ENCODE measurements at regions not wholly inside any gene's neighbourhood (a gene's known extent, or its start where the extent isn't known, plus 50 kb on each side); places are given as distances from the start of the nearest gene placed in this dataset.
"Not testable (repeated sequence)": the region's sequence is repeated elsewhere in the genome, so short reads cannot be mapped to it uniquely, and the experiment has no call there.

- DNase-seq (ENCODE audit: low read depth): no peak
Observed at GRCh38 chrX:13955975-13956374, 73.7 kb downstream of the GEMIN8 start.

DNA sequence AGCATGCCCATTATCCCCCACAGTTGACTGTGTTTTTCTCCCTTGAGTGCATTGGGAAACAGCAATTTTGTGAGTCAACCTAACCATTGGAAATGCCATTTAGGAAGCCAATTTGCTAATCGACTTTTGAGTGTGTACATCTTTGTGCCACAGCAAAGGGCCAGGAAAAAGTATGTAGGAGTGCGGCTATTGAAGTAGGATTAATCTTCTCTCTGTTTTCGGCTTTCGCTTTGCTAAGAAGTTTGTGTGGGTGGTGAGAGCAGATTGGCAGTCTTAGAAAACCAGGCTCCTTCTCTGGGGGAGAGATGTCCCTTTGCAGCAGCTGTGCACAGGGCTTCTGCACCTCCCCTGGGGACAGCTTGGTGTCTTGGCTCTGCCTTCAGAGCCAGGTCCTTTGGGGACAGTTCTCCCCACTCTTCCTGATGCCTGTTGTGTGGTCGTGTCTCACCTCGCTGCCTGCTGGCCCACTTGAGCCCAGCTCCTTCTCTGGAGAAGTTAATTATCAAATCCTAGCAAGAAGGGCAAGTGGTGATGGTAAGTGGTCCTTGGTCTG lies 74.5 kb downstream of the GEMIN8 start:
- no peak for DNase-seq (ENCODE audit: low read depth)

More at GRCh38 chrX:13955975-13956374, 73.7 kb downstream of the GEMIN8 start:
- H3K4me3 ChIP-seq (ENCODE audit: low read depth, low read length): no peak overlapping the region

DNA sequence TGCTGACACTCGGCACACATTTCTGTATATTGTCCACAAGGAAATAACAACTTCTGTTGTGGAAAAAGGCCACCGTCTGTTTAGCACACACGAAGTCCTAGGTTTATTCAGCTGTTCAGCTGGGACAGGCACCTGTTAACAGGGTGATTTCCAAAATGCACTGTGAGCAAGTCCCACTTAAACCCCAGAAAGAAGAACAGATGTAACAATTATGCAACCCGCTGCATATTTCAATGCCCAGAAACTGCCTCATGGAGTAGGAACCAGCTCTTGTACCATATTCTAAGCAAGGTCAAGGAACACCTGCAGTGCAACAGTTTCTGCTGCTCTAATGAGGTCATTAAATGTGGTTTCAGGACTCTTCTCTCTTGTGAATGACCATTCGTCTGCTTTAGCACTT lies 77.1 kb downstream of the GEMIN8 start:
- no peak overlapping the region for H3K4me3 ChIP-seq (ENCODE audit: low read depth, low read length)
- no peak for DNase-seq (ENCODE audit: low read depth)

More for the DNA sequence above, 74.5 kb downstream of the GEMIN8 start:
- H3K4me3 ChIP-seq (ENCODE audit: low read depth, low read length): no peak overlapping the region

GRCh38 chrX:13946223-13946622 lies 83.5 kb downstream of the GEMIN8 start:
- DNase-seq (ENCODE audit: low read depth); H3K4me3 ChIP-seq (ENCODE audit: low read depth, low read length): not testable (repeated sequence)

DNA sequence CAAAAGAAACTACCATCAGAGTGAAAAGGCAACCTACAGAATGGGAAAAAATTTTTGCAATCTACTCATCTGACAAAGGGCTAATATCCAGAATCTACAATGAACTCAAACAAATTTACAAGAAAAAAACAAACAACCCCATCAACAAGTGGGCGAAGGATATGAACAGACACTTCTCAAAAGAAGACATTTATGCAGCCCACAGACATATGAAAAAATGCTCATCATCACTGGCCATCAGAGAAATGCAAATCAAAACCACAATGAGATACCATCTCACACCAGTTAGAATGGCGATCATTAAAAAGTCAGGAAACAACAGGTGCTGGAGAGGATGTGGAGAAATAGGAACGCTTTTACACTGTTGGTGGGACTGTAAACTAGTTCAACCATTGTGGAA lies 83.9 kb downstream of the GEMIN8 start:
- DNase-seq (ENCODE audit: low read depth); H3K4me3 ChIP-seq (ENCODE audit: low read depth, low read length): not testable (repeated sequence)

DNA sequence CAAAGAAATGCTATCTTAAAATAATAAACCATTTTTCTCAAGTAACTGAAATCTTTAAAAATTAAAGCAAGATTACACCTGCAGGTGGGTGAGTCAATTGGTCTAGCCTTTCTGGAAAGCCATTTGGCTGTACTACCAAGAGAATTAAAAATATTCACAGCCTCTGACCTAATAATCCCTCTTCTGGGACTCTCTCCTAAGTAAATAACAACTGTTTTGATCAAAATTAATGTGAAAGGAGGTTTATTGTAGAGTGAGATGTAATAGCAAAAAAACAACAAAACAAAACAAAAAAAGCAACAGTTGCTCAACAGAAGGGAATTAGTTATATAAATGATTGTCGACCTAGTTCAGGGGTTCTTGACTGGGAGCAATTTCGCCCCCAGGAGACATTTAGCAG lies 89.0 kb downstream of the GEMIN8 start:
- no peak overlapping the region for H3K4me3 ChIP-seq (ENCODE audit: low read depth, low read length)
- no peak for DNase-seq (ENCODE audit: low read depth)

DNA sequence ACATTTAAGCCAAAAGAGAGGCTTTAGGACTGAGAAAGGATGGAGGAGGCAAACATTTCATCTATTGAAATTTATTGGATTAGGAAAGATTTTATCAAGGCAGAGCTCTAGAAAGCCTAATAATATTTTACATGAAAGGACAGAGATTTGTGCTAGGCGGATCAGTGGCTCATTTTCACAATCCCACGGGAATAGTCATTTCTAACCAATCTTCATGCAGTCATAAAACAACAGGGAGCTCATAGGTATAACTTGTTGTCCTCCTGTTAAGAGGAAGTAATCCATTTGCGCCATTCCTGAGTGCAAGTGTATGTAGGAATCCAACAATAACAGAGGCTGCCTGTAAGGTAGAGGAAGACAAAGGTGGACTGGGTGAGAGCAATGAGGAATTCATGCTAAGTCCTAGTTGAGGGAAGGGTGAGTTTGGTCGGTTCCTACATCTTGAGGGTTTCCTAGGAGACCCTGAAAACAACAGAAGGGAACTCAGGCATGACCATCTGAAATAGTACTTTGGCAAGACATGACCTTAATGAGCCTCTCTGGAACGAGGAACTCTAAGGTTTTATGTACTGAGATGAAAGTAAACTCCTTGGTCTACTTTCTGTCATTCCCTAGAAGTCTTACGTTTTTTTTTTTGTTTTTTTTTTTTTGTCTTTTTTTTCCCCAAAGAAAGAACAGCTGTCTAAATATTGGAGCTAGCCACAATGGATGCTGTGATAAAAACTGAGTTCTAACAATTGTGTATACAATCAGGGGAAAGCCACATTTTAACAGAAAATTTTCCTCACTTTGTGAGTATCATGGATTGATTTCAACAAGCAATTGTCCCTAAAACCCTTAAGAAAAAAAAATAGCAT lies 89.7 kb downstream of the GEMIN8 start:
- no peak for DNase-seq (ENCODE audit: low read depth)
- no peak overlapping the region for H3K4me3 ChIP-seq (ENCODE audit: low read depth, low read length)

DNA sequence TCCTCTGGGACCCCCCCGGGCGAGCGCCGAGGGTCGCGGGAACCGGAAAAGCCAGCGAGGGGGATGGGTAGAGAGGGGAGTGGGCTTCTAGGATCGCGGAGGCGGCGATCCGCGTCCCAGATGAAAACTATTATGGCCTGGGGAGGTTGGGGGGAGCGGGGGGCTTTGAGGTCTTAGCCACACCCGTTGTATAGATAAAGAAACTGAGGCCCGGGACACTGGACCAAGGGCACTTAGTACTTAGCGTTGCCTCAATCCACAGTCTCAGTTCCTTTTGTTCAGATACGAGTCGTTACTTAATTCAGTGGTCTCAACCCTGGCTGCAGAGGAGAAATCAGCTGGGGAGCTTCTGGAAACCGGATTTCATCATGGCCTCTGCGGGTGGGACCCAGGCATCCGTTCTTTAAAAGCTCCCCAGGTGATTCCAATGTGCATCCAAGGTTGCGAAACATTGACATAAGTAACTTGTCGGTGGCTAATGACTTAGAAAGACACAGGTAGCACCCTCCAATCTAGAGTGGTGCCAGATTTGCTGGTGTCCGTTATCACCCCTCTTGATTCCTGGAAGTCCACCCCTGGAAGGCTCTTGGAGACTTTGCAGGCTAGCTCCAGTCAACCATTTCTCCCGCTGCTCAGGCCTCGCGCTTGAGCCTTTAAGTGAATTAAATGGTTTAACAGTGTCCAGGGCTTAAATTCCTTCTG lies 90.7 kb downstream of the GEMIN8 start:
- DNase-seq (ENCODE audit: low read depth): no peak
- H3K4me3 ChIP-seq (ENCODE audit: low read depth, low read length): peak overlapping the region; percentile 59

GRCh38 chrX:13938051-13938828 lies 91.5 kb downstream of the GEMIN8 start:
- DNase-seq (ENCODE audit: low read depth): no peak

GRCh38 chrX:13937370-13938050 lies 92.2 kb downstream of the GEMIN8 start:
- peak; percentile 25 for DNase-seq (ENCODE audit: low read depth)

More at GRCh38 chrX:13938051-13938828, 91.5 kb downstream of the GEMIN8 start:
- H3K4me3 ChIP-seq (ENCODE audit: low read depth, low read length): peak overlapping the region; percentile 59

DNA sequence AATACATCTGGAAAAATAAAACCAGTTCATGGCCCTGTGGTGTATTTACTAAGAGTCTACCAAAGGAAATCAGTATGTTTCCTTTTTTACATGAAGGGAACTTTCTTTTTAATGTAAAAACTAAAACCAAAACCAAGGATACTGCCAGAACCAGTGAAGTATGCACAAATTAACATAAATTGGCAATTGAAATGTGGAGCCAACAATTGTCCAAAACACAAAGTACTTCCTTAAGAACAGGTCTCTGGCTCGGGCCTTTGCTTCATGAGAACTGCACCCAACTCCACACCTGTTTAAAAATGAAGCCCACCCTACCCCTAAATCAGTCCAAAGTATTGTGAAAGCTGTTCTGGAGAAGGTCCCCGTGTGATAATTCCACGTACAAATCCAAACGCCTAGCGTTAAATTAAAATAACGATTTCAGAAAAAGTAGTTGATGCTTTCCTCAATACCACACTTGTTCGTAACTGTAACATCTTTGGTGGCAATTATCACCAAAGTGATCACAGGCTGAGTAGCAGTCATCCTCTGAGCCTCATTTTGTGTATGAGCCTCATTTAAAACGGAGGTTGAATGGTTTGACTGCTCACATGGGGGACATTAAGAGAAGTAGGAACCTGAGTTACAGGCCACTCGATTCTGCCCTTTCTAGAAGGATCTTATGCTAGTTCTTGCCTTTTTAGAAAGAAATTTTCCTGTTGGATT lies 93.0 kb downstream of the GEMIN8 start:
- DNase-seq (ENCODE audit: low read depth): no peak
- H3K4me3 ChIP-seq (ENCODE audit: low read depth, low read length): peak overlapping the region; percentile 59

More at GRCh38 chrX:13937370-13938050, 92.2 kb downstream of the GEMIN8 start:
- H3K4me3 ChIP-seq (ENCODE audit: low read depth, low read length): peak overlapping the region; percentile 59

- no peak for DNase-seq (ENCODE audit: low read depth)
- no peak overlapping the region for H3K4me3 ChIP-seq (ENCODE audit: low read depth, low read length)
Observed at GRCh38 chrX:13934731-13935130, 95.0 kb downstream of the GEMIN8 start.

- no peak for DNase-seq (ENCODE audit: low read depth)
- no peak overlapping the region for H3K4me3 ChIP-seq (ENCODE audit: low read depth, low read length)
Observed at GRCh38 chrX:13933851-13934250, 95.8 kb downstream of the GEMIN8 start.

- no peak overlapping the region for H3K4me3 ChIP-seq (ENCODE audit: low read depth, low read length)
- no peak for DNase-seq (ENCODE audit: low read depth)
Observed at GRCh38 chrX:13933352-13933751, 96.3 kb downstream of the GEMIN8 start.

GRCh38 chrX:13932416-13932815 lies 97.3 kb downstream of the GEMIN8 start:
- H3K4me3 ChIP-seq (ENCODE audit: low read depth, low read length): no peak overlapping the region
- no peak for DNase-seq (ENCODE audit: low read depth)

GRCh38 chrX:13927175-13927574 lies 102.5 kb downstream of the GEMIN8 start:
- no peak for DNase-seq (ENCODE audit: low read depth)
- H3K4me3 ChIP-seq (ENCODE audit: low read depth, low read length): no peak overlapping the region

DNA sequence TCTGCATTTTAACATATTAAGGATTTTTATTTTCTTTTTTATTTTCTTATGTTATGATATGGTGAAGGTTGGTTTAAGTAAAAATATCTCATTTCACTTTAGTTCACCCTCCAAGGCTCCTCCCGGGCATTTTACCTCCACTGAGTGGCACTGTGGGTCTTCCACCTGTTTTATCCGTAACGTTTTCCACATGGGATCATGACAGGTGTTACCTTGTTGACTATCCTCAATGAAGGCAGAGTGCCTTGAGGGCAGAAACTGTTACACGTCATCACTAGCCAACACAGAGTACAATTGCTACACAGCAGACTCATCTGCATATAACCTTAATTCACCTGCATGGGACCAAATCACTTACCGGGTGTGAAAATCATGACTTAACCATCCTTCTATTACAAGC lies 105.8 kb downstream of the GEMIN8 start:
- DNase-seq (ENCODE audit: low read depth): no peak

GRCh38 chrX:13923289-13923688 lies 106.4 kb upstream of the GPM6B start:
- no peak overlapping the region for H3K4me3 ChIP-seq (ENCODE audit: low read depth, low read length)

More for the DNA sequence above, 105.8 kb downstream of the GEMIN8 start:
- no peak overlapping the region for H3K4me3 ChIP-seq (ENCODE audit: low read depth, low read length)

More at GRCh38 chrX:13923289-13923688, 106.4 kb upstream of the GPM6B start:
- DNase-seq (ENCODE audit: low read depth): no peak
